Ovary (tissue), 3 donors: ENCODE measurements at regions not wholly inside any gene's neighbourhood (a gene's known extent, or its start where the extent isn't known, plus 50 kb on each side); places are given as distances from the start of the nearest gene placed in this dataset.

Source experiments
- POLR2A ChIP-seq: fragments of 450-650 bp; IDR thresholded peaks from one replicate; pipeline ENCODE4 v1.6.1; 2017; ENCODE audit warnings: antibody characterized with exemption, mild to moderate bottlenecking, moderate library complexity
- TF ChIP-seq, protein P1 (sequence below), 3 donors: fragments of 450-650 bp in 2 of 3; fragments of 200-600 bp in 1 of 3; IDR thresholded peaks; one replicate each; pipeline versions ENCODE4 v1.5.1 to v1.8.0; 2016 to 2022; ENCODE audit warnings: antibody characterized with exemption in 3 of 3, mild to moderate bottlenecking in 1 of 3
- donor health status: DM: no; HTN: no; CAD: no.

DNA sequence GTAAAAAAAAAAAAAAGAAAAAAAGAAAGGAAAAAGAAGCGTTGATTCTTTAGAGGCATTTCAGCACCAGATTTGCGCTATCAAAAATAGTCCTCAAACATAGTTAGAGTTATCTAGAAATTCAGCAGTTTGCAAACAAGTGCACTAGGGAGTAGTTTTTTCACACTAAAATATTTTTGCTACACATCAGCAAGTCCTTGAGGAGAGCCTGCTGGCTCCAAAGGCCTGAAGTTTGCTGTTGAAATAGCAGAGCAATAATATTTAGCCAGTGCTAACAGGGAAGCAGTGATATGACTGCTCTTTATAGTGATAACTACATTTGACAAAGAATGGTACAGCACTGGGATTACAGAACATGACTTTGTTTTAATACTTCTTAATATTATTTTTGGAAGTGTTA lies 472.2 kb downstream of the PCDH7 start:
- TF ChIP-seq, protein P1, sequence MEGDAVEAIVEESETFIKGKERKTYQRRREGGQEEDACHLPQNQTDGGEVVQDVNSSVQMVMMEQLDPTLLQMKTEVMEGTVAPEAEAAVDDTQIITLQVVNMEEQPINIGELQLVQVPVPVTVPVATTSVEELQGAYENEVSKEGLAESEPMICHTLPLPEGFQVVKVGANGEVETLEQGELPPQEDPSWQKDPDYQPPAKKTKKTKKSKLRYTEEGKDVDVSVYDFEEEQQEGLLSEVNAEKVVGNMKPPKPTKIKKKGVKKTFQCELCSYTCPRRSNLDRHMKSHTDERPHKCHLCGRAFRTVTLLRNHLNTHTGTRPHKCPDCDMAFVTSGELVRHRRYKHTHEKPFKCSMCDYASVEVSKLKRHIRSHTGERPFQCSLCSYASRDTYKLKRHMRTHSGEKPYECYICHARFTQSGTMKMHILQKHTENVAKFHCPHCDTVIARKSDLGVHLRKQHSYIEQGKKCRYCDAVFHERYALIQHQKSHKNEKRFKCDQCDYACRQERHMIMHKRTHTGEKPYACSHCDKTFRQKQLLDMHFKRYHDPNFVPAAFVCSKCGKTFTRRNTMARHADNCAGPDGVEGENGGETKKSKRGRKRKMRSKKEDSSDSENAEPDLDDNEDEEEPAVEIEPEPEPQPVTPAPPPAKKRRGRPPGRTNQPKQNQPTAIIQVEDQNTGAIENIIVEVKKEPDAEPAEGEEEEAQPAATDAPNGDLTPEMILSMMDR (IDR thresholded peaks at IDR 0.05), result no peak
- TF ChIP-seq POLR2A, result no peak
